ENCODE measurements at regions not wholly inside any gene's neighbourhood (a gene's known extent, or its start where the extent isn't known, plus 50 kb on each side); places are given as distances from the start of the nearest gene placed in this dataset.

DNA sequence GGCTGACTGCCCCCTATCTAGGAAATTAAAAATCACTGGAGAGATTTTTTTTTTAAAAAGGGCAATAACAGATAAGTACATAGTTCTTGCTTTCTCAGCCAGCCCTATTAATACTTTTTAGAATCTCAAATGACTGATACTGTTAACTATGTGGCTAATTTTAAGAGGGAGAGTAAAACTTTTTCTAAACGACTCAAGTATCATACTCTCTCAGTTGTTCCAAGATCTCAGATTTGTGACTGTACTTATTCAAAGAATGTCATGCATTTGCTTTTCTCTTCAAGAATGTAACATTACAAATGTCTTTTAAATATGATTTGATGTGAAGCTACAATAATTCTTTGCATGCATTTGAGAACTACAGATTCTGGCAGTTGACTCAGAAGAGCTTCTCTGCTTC lies 55.4 kb upstream of the RAB11FIP2 start:
- DNase-seq = no peak

DNA sequence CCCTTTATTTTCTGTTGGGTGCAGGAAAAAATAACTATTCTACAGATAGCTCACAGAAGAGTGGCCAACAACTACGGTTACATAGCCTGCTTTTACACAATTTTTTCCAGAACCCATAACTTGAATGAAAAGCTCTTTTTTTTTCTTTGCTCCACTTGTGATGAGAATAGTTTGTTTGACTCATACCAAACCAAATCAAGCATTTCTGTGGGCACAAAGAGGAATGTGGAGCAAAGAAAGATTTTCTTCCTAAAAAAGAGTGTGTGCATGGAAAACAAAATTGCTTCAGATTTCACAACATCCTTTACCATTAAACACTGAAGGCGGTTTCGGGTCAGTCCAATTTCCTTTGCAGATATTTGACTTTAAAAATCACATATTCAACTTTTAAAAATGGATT lies 54.8 kb upstream of the RAB11FIP2 start:
- DNase-seq = no peak
